PC-9 (cell line): ENCODE measurements at regions not wholly inside any gene's neighbourhood (a gene's known extent, or its start where the extent isn't known, plus 50 kb on each side); places are given as distances from the start of the nearest gene placed in this dataset.

Experiments used
- CTCF ChIP-seq: fragments of 200-600 bp; sonication (generic); conservative IDR thresholded peaks from 2 replicates; pipeline ENCODE4 v1.6.1; 2017; ENCODE audit warnings: mixed run types, antibody characterized with exemption, mild to moderate bottlenecking, moderate library complexity
- EZH2 ChIP-seq: fragments of 200-600 bp; sonication (generic); IDR thresholded peaks from 2 replicates; pipeline ENCODE4 v1.8.0; 2017; ENCODE audit warnings: antibody characterized with exemption, low read depth

- no peak for TF ChIP-seq CTCF
- TF ChIP-seq EZH2 = no peak
Measured at GRCh38 chr13:67318398-67318797, 88.3 kb upstream of the PCDH9 start.
